ENCODE measurements at regions not wholly inside any gene's neighbourhood (a gene's known extent, or its start where the extent isn't known, plus 50 kb on each side); places are given as distances from the start of the nearest gene placed in this dataset.
A peak's percentile ranks its signal among the peaks of the same experiment; 100 is the strongest.

GRCh38 chr16:79794941-79795340 is 194.4 kb upstream of the MAF start:
- Histone ChIP-seq H3K9me3 (no peaks in the 10 kb centered on the region), H3K27ac (no peak overlapping the region), H3K27me3 (no peaks in the 10 kb centered on the region), H3K4me1 (no peaks in the 10 kb centered on the region), H3K4me3 (no peak overlapping the region), H3K36me3 (no peaks in the 10 kb centered on the region)
- no peak for ATAC-seq
- intact Hi-C loops (cut with DNase I): no loop called here
- no peak for TF ChIP-seq CTCF (IDR thresholded peaks at IDR 0.05)
- no peak for DNase-seq

DNA sequence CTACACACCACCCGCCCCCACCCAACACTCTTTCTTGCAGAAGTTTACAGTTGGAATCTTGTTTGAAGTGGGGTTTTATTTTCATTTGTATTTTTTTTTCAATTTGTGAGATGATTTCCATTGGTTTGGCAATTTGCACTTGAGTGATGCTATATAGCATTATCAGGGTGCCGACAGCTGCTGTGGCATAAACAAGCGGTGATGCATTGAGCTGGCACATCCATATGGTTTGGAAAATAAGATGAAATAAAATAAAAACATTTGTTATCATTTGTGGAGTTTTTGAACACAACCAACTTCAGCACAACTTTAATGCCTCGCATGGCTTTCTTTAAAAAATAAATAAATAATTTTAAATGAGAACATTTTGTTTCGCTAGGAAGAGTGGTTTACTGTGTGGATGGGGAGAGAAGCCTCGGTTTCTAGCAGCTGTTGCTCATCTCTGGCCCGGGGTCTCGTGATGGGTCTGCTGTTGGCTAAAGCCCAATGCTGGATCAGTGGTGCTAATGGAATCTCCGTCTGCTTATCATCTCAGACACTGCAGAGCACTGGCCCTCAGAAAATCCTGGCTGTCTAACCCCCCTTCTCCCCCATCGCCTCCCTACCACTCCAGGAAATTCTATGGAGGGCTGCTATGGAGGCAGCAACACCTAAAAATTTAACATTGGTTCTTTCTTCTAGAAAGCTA is 192.3 kb upstream of the MAF start:
- no peaks in the 10 kb centered on the region for H3K4me1 ChIP-seq
- no peak for TF ChIP-seq CTCF (IDR thresholded peaks at IDR 0.05)
- no peaks in the 10 kb centered on the region for H3K27me3 ChIP-seq
- H3K36me3 ChIP-seq: no peaks in the 10 kb centered on the region
- no peaks in the 10 kb centered on the region for H3K9me3 ChIP-seq
- ATAC-seq: peak; percentile 19
- H3K27ac ChIP-seq: no peak overlapping the region
- intact Hi-C loops (cut with DNase I): no loop called here
- peak in 2 of 4 donors; percentile 92 to 93 for DNase-seq
- H3K4me3 ChIP-seq: no peak overlapping the region

GRCh38 chr16:79792076-79792475 is 191.5 kb upstream of the MAF start:
- Histone ChIP-seq H3K27ac (no peak overlapping the region), H3K9me3 (no peaks in the 10 kb centered on the region), H3K36me3 (no peaks in the 10 kb centered on the region), H3K4me1 (no peaks in the 10 kb centered on the region), H3K27me3 (no peaks in the 10 kb centered on the region), H3K4me3 (no peak overlapping the region)
- no peak for ATAC-seq
- intact Hi-C loops (cut with DNase I): no loop called here
- no peak for DNase-seq
- no peak for TF ChIP-seq CTCF (IDR thresholded peaks at IDR 0.05)

DNA sequence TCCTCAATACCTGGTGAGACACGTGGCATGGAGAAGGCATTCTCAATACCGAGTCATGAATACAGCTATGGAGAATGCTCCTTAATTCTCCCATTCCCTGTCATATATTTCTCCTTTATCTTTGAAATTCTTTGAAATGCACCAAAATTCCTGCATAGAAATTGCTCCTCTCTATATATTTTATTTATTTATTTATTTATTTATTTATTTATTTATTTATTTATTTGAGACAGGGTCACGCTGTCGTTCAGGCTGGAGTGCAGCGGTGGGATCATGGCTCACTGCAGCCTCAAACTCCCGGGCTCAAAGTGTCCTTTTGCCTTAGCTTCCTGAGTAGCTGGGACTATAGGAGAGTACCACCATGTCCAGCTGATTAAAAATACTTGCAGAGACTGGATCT is 190.3 kb upstream of the MAF start:
- ATAC-seq: no peak
- DNase-seq: no peak
- H3K36me3 ChIP-seq: no peaks in the 10 kb centered on the region
- no peaks in the 10 kb centered on the region for H3K4me1 ChIP-seq
- no peak overlapping the region for H3K4me3 ChIP-seq
- intact Hi-C loops (cut with DNase I): no loop called here
- no peaks in the 10 kb centered on the region for H3K27me3 ChIP-seq
- no peak overlapping the region for H3K27ac ChIP-seq
- TF ChIP-seq CTCF (IDR thresholded peaks at IDR 0.05): no peak
- H3K9me3 ChIP-seq: no peaks in the 10 kb centered on the region

DNA sequence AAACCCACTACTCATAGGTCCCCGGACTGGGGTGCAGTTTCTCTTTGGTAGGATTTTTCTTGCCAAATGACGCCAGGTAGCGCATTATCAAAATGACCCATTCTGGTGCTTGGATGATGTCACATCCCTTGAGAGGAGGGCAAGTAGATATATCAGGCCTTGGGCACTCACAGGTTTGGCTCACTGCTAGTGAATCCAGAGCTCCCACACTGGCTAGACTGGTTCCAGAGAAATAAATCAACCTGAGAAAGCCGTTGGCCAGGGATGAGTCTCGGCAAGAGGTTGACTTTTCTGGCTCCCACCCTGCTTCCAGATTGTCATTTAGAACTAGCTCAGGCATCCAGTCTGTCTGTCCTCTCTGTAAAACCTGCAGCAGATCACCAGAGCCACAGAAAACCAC is 188.4 kb upstream of the MAF start:
- no peak for ATAC-seq
- intact Hi-C loops (cut with DNase I): no loop called here
- H3K4me1 ChIP-seq: no peaks in the 10 kb centered on the region

More for the DNA sequence above, 188.4 kb upstream of the MAF start:
- Histone ChIP-seq H3K27ac (no peak overlapping the region), H3K9me3 (no peaks in the 10 kb centered on the region), H3K36me3 (no peaks in the 10 kb centered on the region), H3K27me3 (no peaks in the 10 kb centered on the region), H3K4me3 (no peak overlapping the region)
- no peak for DNase-seq
- TF ChIP-seq CTCF (IDR thresholded peaks at IDR 0.05): no peak

Data from left lung (tissue), 4 donors.